ENCODE measurements at regions not wholly inside any gene's neighbourhood (a gene's known extent, or its start where the extent isn't known, plus 50 kb on each side); places are given as distances from the start of the nearest gene placed in this dataset.

DNA sequence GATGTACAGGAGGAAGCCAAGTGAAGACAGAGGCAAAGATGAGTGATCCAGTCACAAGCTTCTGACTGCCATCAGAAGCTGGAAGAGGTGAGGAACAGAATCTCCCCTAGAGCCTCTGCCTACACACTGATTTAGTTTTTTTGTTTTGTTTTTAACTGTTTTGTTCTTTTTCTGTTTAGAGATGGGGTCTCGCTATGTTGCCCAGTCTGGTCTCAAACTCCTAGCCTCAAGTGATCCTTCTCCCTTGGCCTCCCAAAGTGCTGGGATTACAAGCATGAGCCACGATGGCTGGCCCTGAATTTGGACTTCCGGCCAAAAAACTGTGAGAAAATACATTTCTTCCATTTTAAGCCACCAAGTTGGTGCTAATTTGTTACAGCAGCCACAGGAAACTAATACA lies 204.7 kb upstream of the ZNF608 start:
- DNase-seq (ENCODE audit: low read depth, low spot score): no peak
- intact Hi-C loops (cut with micrococcal nuclease; ENCODE audit: unreplicated experiment): loop anchor here (5.0 kb wide), 1 partner anchor 44 kb away; no protein-coding TSS in a partner anchor
- ChIA-PET POLR2A (interaction anchor here (0.9 to 2.9 kb wide), 6 partner anchors 14 to 202 kb away, joined by 3 to 9 read pairs (median 4); no protein-coding TSS in a partner anchor), SMC1A (ENCODE audit: uncharacterized antibody, unreplicated experiment) (interaction anchor here (0.6 to 6.7 kb wide), 20 partner anchors 11 to 1358 kb away, joined by 3 to 48 read pairs (median 5); no protein-coding TSS in a partner anchor), RAD21 (ENCODE audit: unreplicated experiment) (interaction anchor here (0.7 to 3.6 kb wide), 13 partner anchors 15 to 899 kb away, joined by 3 to 22 read pairs (median 5); no protein-coding TSS in a partner anchor), CTCF (interaction anchor here (0.6 to 2.2 kb wide), 5 partner anchors 15 to 1279 kb away, joined by 3 to 9 read pairs (median 3); no protein-coding TSS in a partner anchor)
- H3K27ac ChIP-seq (ENCODE audit: control insufficient read depth, insufficient read depth): peak overlapping the region; percentile 75
- H3K36me3 ChIP-seq (ENCODE audit: control insufficient read depth in 2 of 2, insufficient read depth in 2 of 2, low read length in 1 of 2): no peaks in the 10 kb centered on the region
- H2AFZ ChIP-seq (ENCODE audit: control insufficient read depth, low read depth, low read length): no peak overlapping the region; the same call in 1 of the 2 replicates
- 0 out of 2 replicates have a peak overlapping the region, but pooled peaks have one; percentile 45 for H3K4me2 ChIP-seq (ENCODE audit: control insufficient read depth, insufficient read depth)
- H3K9me3 ChIP-seq (replicated peaks; ENCODE audit: control insufficient read depth, insufficient read depth, low read length): peaks cover 3% of the 10 kb centered on the region
- H3K79me2 ChIP-seq (ENCODE audit: control insufficient read depth, insufficient read depth, low read length): no peaks in the 10 kb centered on the region
- H3K9ac ChIP-seq (ENCODE audit: control insufficient read depth, insufficient read depth, low read length): no peak overlapping the region
- H4K20me1 ChIP-seq (ENCODE audit: control insufficient read depth, insufficient read depth): no peaks in the 10 kb centered on the region
- no TSS peak for BruUV-seq (replicated peaks)
- peaks cover 15% of the 10 kb centered on the region for H3K4me1 ChIP-seq (ENCODE audit: control insufficient read depth, insufficient read depth, low read length)
- in situ Hi-C loops (cut with MboI): no loop called here
- no peak for FAIRE-seq
- no peak overlapping the region for H3K4me3 ChIP-seq
- no peaks in the 10 kb centered on the region for H3K27me3 ChIP-seq (replicated peaks in 1 of 2; ENCODE audit: control insufficient read depth in 2 of 2, insufficient read depth in 2 of 2, low read length in 1 of 2)
- no peak for ATAC-seq
- 98% methylated on average over 3 of the region's 3 CpGs for WGBS (ENCODE audit: insufficient coverage, insufficient replicate concordance, low lambda C conversion rate, missing lambda C conversion rate)
- TF ChIP-seq SREBF2 (IDR thresholded peaks at IDR 0.05; ENCODE audit: low read length) (no peak), RCOR1 (conservative IDR thresholded peaks at IDR 0.05; ENCODE audit: low read depth, low read length) (no peak), SIN3A (IDR thresholded peaks at IDR 0.05; ENCODE audit: low read depth, low read length) (no peak), IKZF2 (IDR thresholded peaks at IDR 0.05) (no peak), TARDBP (IDR thresholded peaks at IDR 0.05; ENCODE audit: borderline replicate concordance) (no peak), PAX5 (IDR thresholded peaks at IDR 0.05; ENCODE audit: borderline replicate concordance, low read depth, low read length) (no peak), BACH1 (IDR thresholded peaks at IDR 0.05; ENCODE audit: borderline replicate concordance) (no peak), SMAD5 (IDR thresholded peaks at IDR 0.05; ENCODE audit: low read depth) (no peak)
- TF ChIP-seq, protein P1, sequence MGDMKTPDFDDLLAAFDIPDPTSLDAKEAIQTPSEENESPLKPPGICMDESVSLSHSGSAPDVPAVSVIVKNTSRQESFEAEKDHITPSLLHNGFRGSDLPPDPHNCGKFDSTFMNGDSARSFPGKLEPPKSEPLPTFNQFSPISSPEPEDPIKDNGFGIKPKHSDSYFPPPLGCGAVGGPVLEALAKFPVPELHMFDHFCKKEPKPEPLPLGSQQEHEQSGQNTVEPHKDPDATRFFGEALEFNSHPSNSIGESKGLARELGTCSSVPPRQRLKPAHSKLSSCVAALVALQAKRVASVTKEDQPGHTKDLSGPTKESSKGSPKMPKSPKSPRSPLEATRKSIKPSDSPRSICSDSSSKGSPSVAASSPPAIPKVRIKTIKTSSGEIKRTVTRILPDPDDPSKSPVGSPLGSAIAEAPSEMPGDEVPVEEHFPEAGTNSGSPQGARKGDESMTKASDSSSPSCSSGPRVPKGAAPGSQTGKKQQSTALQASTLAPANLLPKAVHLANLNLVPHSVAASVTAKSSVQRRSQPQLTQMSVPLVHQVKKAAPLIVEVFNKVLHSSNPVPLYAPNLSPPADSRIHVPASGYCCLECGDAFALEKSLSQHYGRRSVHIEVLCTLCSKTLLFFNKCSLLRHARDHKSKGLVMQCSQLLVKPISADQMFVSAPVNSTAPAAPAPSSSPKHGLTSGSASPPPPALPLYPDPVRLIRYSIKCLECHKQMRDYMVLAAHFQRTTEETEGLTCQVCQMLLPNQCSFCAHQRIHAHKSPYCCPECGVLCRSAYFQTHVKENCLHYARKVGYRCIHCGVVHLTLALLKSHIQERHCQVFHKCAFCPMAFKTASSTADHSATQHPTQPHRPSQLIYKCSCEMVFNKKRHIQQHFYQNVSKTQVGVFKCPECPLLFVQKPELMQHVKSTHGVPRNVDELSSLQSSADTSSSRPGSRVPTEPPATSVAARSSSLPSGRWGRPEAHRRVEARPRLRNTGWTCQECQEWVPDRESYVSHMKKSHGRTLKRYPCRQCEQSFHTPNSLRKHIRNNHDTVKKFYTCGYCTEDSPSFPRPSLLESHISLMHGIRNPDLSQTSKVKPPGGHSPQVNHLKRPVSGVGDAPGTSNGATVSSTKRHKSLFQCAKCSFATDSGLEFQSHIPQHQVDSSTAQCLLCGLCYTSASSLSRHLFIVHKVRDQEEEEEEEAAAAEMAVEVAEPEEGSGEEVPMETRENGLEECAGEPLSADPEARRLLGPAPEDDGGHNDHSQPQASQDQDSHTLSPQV (IDR thresholded peaks at IDR 0.05): no peak
- TF ChIP-seq, protein P2, sequence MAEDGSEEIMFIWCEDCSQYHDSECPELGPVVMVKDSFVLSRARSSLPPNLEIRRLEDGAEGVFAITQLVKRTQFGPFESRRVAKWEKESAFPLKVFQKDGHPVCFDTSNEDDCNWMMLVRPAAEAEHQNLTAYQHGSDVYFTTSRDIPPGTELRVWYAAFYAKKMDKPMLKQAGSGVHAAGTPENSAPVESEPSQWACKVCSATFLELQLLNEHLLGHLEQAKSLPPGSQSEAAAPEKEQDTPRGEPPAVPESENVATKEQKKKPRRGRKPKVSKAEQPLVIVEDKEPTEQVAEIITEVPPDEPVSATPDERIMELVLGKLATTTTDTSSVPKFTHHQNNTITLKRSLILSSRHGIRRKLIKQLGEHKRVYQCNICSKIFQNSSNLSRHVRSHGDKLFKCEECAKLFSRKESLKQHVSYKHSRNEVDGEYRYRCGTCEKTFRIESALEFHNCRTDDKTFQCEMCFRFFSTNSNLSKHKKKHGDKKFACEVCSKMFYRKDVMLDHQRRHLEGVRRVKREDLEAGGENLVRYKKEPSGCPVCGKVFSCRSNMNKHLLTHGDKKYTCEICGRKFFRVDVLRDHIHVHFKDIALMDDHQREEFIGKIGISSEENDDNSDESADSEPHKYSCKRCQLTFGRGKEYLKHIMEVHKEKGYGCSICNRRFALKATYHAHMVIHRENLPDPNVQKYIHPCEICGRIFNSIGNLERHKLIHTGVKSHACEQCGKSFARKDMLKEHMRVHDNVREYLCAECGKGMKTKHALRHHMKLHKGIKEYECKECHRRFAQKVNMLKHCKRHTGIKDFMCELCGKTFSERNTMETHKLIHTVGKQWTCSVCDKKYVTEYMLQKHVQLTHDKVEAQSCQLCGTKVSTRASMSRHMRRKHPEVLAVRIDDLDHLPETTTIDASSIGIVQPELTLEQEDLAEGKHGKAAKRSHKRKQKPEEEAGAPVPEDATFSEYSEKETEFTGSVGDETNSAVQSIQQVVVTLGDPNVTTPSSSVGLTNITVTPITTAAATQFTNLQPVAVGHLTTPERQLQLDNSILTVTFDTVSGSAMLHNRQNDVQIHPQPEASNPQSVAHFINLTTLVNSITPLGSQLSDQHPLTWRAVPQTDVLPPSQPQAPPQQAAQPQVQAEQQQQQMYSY (CRISPR knock-in tag; IDR thresholded peaks at IDR 0.05): no peak
- TF ChIP-seq, protein P3, sequence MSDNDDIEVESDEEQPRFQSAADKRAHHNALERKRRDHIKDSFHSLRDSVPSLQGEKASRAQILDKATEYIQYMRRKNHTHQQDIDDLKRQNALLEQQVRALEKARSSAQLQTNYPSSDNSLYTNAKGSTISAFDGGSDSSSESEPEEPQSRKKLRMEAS (IDR thresholded peaks at IDR 0.05; ENCODE audit: low read depth, low read length): no peak
- TF ChIP-seq, protein P4, sequence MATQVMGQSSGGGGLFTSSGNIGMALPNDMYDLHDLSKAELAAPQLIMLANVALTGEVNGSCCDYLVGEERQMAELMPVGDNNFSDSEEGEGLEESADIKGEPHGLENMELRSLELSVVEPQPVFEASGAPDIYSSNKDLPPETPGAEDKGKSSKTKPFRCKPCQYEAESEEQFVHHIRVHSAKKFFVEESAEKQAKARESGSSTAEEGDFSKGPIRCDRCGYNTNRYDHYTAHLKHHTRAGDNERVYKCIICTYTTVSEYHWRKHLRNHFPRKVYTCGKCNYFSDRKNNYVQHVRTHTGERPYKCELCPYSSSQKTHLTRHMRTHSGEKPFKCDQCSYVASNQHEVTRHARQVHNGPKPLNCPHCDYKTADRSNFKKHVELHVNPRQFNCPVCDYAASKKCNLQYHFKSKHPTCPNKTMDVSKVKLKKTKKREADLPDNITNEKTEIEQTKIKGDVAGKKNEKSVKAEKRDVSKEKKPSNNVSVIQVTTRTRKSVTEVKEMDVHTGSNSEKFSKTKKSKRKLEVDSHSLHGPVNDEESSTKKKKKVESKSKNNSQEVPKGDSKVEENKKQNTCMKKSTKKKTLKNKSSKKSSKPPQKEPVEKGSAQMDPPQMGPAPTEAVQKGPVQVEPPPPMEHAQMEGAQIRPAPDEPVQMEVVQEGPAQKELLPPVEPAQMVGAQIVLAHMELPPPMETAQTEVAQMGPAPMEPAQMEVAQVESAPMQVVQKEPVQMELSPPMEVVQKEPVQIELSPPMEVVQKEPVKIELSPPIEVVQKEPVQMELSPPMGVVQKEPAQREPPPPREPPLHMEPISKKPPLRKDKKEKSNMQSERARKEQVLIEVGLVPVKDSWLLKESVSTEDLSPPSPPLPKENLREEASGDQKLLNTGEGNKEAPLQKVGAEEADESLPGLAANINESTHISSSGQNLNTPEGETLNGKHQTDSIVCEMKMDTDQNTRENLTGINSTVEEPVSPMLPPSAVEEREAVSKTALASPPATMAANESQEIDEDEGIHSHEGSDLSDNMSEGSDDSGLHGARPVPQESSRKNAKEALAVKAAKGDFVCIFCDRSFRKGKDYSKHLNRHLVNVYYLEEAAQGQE (IDR thresholded peaks at IDR 0.05; ENCODE audit: low read depth, low read length): no peak

Measured in GM12878 (cell line).